GM23248 (cell line): ENCODE measurements at regions not wholly inside any gene's neighbourhood (a gene's known extent, or its start where the extent isn't known, plus 50 kb on each side); places are given as distances from the start of the nearest gene placed in this dataset.
"Not testable (repeated sequence)": the region's sequence is repeated elsewhere in the genome, so short reads cannot be mapped to it uniquely, and the experiment has no call there.

Experiments
- DNase-seq: peaks from one replicate; pipeline ENCODE4 v3.0.0-alpha.2; 2015
- H2AFZ ChIP-seq: fragments of 200-600 bp; sonication (generic); 2 replicates; pipeline ENCODE4 v1.6.1; 2016; ENCODE audit warnings: antibody characterized with exemption
- H3F3A ChIP-seq: fragments of 200-600 bp; sonication (generic); 2 replicates; pipeline ENCODE4 v1.6.1; 2016; ENCODE audit warnings: mild to moderate bottlenecking, antibody characterized with exemption, mixed run types; ENCODE audit not compliant: insufficient read depth
- H3K27ac ChIP-seq: fragments of 200-600 bp; sonication (generic); 2 replicates; pipeline ENCODE4 v1.5.1; 2016; ENCODE audit warnings: mild to moderate bottlenecking
- H3K27me3 ChIP-seq: fragments of 200-600 bp; sonication (generic); replicated peaks from 2 replicates; pipeline ENCODE4 v1.6.1; 2016; ENCODE audit warnings: mild to moderate bottlenecking; ENCODE audit not compliant: insufficient read depth
- H3K36me3 ChIP-seq: fragments of 200-600 bp; sonication (generic); 2 replicates; pipeline ENCODE4 v1.6.1; 2016; ENCODE audit warnings: low read depth, mild to moderate bottlenecking
- H3K4me1 ChIP-seq: fragments of 200-600 bp; sonication (generic); 2 replicates; pipeline ENCODE4 v1.6.1; 2016; ENCODE audit warnings: mild to moderate bottlenecking; ENCODE audit not compliant: insufficient read depth
- H3K4me2 ChIP-seq: fragments of 200-600 bp; sonication (generic); one replicate; pipeline ENCODE4 v1.6.1; 2016; ENCODE audit warnings: mild to moderate bottlenecking; ENCODE audit not compliant: unreplicated experiment
- H3K4me3 ChIP-seq: fragments of 200-600 bp; sonication (generic); 2 replicates; pipeline ENCODE4 v1.5.1; 2016; ENCODE audit warnings: mild to moderate bottlenecking
- H3K79me2 ChIP-seq: fragments of 200-600 bp; sonication (generic); 2 replicates; pipeline ENCODE4 v1.6.1; 2016; ENCODE audit warnings: mild to moderate bottlenecking; ENCODE audit not compliant: insufficient read depth
- H3K9ac ChIP-seq: fragments of 200-600 bp; sonication (generic); 2 replicates; pipeline ENCODE4 v1.6.1; 2016; ENCODE audit warnings: mild to moderate bottlenecking
- H3K9me2 ChIP-seq: fragments of 200-600 bp; sonication (generic); 2 replicates; pipeline ENCODE4 v1.6.1; 2016; ENCODE audit warnings: mixed run types, mild to moderate bottlenecking, moderate library complexity; ENCODE audit not compliant: insufficient read depth
- H3K9me3 ChIP-seq: fragments of 200-600 bp; sonication (generic); one replicate; pipeline ENCODE4 v1.6.1; 2017; ENCODE audit warnings: low read depth
- H4K20me1 ChIP-seq: fragments of 200-600 bp; sonication (generic); 2 replicates; pipeline ENCODE4 v1.6.0; 2016; ENCODE audit not compliant: insufficient read depth
- WGBS, 2 experiments: methylation state at CpG; one replicate each; pipeline ENCODE4 v1.1.6; 2015 to 2017; ENCODE audit warnings: low lambda C conversion rate in 2 of 2, low coverage in 1 of 2; ENCODE audit errors: missing lambda C conversion rate in 2 of 2; 5-methylcytosine and 5-hydroxymethylcytosine counted together
- in situ Hi-C: fragments of 300-500 bp; cut with MboI; formaldehyde crosslinking; loops from 2 replicates; pipeline ENCODE4 v1.15.0; 2020

GRCh38 chr12:9543341-9543740, 64.4 kb downstream of the KLRB1 start:
- H3K79me2 ChIP-seq, H3K4me3 ChIP-seq, H3F3A ChIP-seq, H3K9me3 ChIP-seq, H3K36me3 ChIP-seq, DNase-seq, H3K27me3 ChIP-seq, H3K9me2 ChIP-seq, H3K4me2 ChIP-seq, H2AFZ ChIP-seq, H4K20me1 ChIP-seq, in situ Hi-C loops, H3K4me1 ChIP-seq, H3K9ac ChIP-seq, H3K27ac ChIP-seq: not testable (repeated sequence)
- WGBS, 2 experiments: 40 to 68% methylated on average over 1 to 5 of the region's 5 CpGs

- H3K36me3 ChIP-seq, DNase-seq, H3K27me3 ChIP-seq, H3K79me2 ChIP-seq, H4K20me1 ChIP-seq, H3K27ac ChIP-seq, in situ Hi-C loops, H3K4me1 ChIP-seq, H3K9ac ChIP-seq, H3F3A ChIP-seq, H3K4me2 ChIP-seq, H3K9me2 ChIP-seq, H3K4me3 ChIP-seq, H2AFZ ChIP-seq, H3K9me3 ChIP-seq: not testable (repeated sequence)
- 58 to 96% methylated on average over 2 to 3 of the region's 3 CpGs for WGBS, 2 experiments
These were observed 64.9 kb downstream of the KLRB1 start for GRCh38 chr12:9542827-9543226.

DNA sequence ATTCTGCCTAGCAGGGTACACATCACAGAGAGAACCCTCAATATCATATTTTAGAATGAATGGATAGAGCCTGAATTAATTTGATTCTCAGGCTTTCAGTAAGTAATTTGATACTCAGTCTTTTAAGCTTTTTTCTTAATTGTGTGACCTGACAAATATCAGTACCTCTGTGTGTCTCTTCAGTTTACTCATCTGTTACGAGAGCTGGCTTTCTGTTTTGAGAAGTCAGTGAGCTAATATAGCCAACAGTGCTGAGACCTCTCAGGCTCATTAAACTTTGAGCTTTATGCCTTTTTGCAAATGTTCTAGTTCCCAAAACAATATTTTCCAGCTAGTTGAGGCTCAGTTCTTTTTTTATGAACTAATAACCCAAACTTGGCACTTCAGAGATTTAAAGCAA, 91.8 kb downstream of the KLRB1 start:
- H3K4me1 ChIP-seq, in situ Hi-C loops: not testable (repeated sequence)
- 50 to 71% methylated on average over 1 of the region's 1 CpG for WGBS, 2 experiments

DNA sequence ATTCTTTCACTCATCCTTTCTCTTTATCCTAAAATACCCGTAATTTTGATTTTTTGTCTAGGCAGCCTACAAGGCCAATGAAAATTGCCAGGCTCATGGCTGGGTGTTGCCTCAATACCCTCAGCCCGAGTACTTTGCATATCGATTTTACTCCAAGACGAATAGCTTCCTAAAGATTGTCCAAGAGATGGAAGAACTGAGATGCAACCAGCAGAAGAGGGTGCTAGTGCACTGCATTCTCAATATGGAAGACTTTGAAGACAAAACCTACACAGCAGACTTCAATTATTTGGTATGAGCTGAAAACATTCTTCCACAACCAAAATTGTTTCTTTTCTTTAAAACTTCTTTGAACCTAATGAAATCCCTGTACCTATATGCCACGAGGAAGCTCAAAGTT, 95.0 kb downstream of the KLRB1 start:
- H3K4me1 ChIP-seq, H3K9me3 ChIP-seq, H3K9me2 ChIP-seq, H3K79me2 ChIP-seq, H3K36me3 ChIP-seq, H3K4me3 ChIP-seq, H3K27me3 ChIP-seq, H4K20me1 ChIP-seq, H2AFZ ChIP-seq, DNase-seq, in situ Hi-C loops, H3F3A ChIP-seq, H3K9ac ChIP-seq, H3K27ac ChIP-seq, H3K4me2 ChIP-seq: not testable (repeated sequence)
- WGBS, 2 experiments: 44 to 83% methylated on average over 1 to 4 of the region's 5 CpGs

More for the DNA sequence above, 91.8 kb downstream of the KLRB1 start:
- not testable (repeated sequence) for H3F3A ChIP-seq, H2AFZ ChIP-seq, DNase-seq, H3K9me3 ChIP-seq, H3K36me3 ChIP-seq, H3K27me3 ChIP-seq, H3K4me3 ChIP-seq, H3K9ac ChIP-seq, H3K27ac ChIP-seq, H3K4me2 ChIP-seq, H3K79me2 ChIP-seq, H4K20me1 ChIP-seq, H3K9me2 ChIP-seq

DNA sequence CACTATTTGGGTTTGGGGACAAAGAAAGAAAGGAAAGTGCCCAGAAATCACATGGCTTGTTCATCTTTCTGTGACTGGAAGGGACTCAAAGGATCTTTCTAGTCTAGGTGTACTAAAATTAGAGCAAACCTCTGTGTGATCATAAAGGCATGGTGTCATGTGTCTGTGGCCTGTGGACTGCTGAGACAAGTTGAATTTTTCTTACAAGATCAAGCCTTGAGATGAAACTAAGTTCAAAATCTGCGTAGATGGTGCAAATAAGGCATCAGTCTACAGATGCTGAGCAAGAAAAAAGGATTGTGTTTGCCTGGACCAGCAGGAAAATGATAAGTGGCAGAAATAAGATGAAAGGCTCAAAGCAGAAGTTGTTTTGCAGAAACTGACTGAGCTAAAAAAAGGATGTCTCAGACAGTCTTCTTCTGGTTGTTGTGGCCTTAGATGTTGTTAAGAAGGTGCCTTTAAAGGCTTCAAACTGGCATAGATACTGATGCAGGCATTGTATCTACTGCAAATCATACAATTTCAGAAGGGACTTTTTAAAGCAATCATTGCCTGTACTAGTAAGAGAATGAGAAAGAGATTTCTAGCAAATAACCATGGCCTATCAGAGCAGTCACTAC, 97.2 kb downstream of the KLRB1 start:
- H3K27me3 ChIP-seq, H3K27ac ChIP-seq, H3F3A ChIP-seq, H2AFZ ChIP-seq, in situ Hi-C loops, H3K79me2 ChIP-seq, H3K9me3 ChIP-seq, H3K4me1 ChIP-seq, H3K4me2 ChIP-seq, H4K20me1 ChIP-seq, H3K36me3 ChIP-seq, H3K9me2 ChIP-seq, H3K9ac ChIP-seq, H3K4me3 ChIP-seq, DNase-seq: not testable (repeated sequence)
- 83 to 100% methylated on average over 1 of the region's 1 CpG for WGBS, 2 experiments
